Endothelial cell of umbilical vein (primary cell): ENCODE measurements at regions not wholly inside any gene's neighbourhood (a gene's known extent, or its start where the extent isn't known, plus 50 kb on each side); places are given as distances from the start of the nearest gene placed in this dataset.

Experiments used
- BruUV-seq: library from RNA; stranded (reverse); fragments of 400-500 nt; replicated peaks from 2 replicates; lab custom pipeline; 2021; lab: Mats Ljungman, UMichigan
- CTCF ChIA-PET: fragments of 300-600, 350-600 bp; sonication (Branson Sonifier 250); formaldehyde crosslinking; loops from one replicate; lab custom pipeline; 2021; ENCODE audit warnings: antibody characterized with exemption, inconsistent platforms; lab: Charles Lee
- POLR2A ChIA-PET: fragments of 300-600, 350-600 bp; sonication (Branson Sonifier 250); formaldehyde crosslinking; loops from one replicate; lab custom pipeline; 2021; ENCODE audit warnings: antibody characterized with exemption, inconsistent platforms; lab: Charles Lee
- DNase-seq: peaks from one replicate; pipeline ENCODE4 v3.0.0-alpha.2; 2011; ENCODE audit warnings: low read depth, low spot score
- FAIRE-seq: peaks from 2 replicates; lab custom pipeline; 2011; peaks lifted over from hg19 to GRCh38; lab: Jason Lieb, UNC
- H2AFZ ChIP-seq: 2 replicates; pipeline ENCODE4 v1.6.0; 2012; ENCODE audit warnings: low read depth, low read length, control low read depth, inconsistent platforms
- H3K27ac ChIP-seq: 2 replicates; pipeline ENCODE4 v1.5.1; 2011; ENCODE audit warnings: low read depth, mild to moderate bottlenecking, control low read depth, low read length, moderate library complexity; ENCODE audit not compliant: insufficient read depth
- H3K27me3 ChIP-seq, 2 experiments: 2 replicates each; pipeline versions ENCODE4 v1.6.0 to v1.6.1; 2011; ENCODE audit warnings: low read length in 2 of 2, mixed read lengths in 1 of 2; ENCODE audit not compliant: control insufficient read depth in 2 of 2, insufficient read depth in 2 of 2
- H3K36me3 ChIP-seq, 2 experiments: 2 replicates in 1 of 2; 3 replicates in 1 of 2; pipeline ENCODE4 v1.5.1; 2011; ENCODE audit warnings: low read length in 2 of 2, mild to moderate bottlenecking in 1 of 2, moderate library complexity in 1 of 2; ENCODE audit not compliant: control insufficient read depth in 2 of 2, insufficient read depth in 2 of 2; ENCODE audit errors: extremely low read depth in 1 of 2
- H3K4me1 ChIP-seq: 3 replicates; pipeline ENCODE4 v1.5.1; 2011; ENCODE audit warnings: mild to moderate bottlenecking, low read length; ENCODE audit not compliant: control insufficient read depth, insufficient read depth; ENCODE audit errors: extremely low read depth
- H3K4me2 ChIP-seq: 2 replicates; pipeline ENCODE4 v1.6.1; 2011; ENCODE audit warnings: low read length, control low read depth, mixed read lengths; ENCODE audit not compliant: insufficient read depth
- H3K4me3 ChIP-seq, 3 experiments: fragments of 200-600 bp in 1 of 3; sonication (generic), shearing (Covaris generic) in 1 of 3; replicated peaks in 1 of 3; 2 replicates each; pipeline ENCODE4 v1.5.1; 2011 to 2016; ENCODE audit warnings: control low read depth in 3 of 3, low read length in 3 of 3, mild to moderate bottlenecking in 2 of 3, inconsistent platforms in 1 of 3, low read depth in 1 of 3, moderate library complexity in 1 of 3; ENCODE audit not compliant: insufficient read depth in 1 of 3
- H3K79me2 ChIP-seq: 2 replicates; pipeline ENCODE4 v1.6.0; 2012; ENCODE audit warnings: low read length, inconsistent platforms; ENCODE audit not compliant: control insufficient read depth, insufficient read depth
- H3K9ac ChIP-seq: replicated peaks from 2 replicates; pipeline ENCODE3; 2011; ENCODE audit warnings: low read length, control low read depth; ENCODE audit not compliant: insufficient read depth; ENCODE audit errors: extremely low read depth
- H3K9me1 ChIP-seq: replicated peaks from 3 replicates; pipeline ENCODE4 v1.6.0; 2011; ENCODE audit warnings: mild to moderate bottlenecking, low read length; ENCODE audit not compliant: control insufficient read depth, insufficient read depth; ENCODE audit errors: extremely low read depth
- H3K9me3 ChIP-seq: replicated peaks from 2 replicates; pipeline ENCODE4 v1.5.1; 2012; ENCODE audit warnings: low read length, inconsistent platforms; ENCODE audit not compliant: control insufficient read depth, insufficient read depth
- H4K20me1 ChIP-seq: replicated peaks from 2 replicates; pipeline ENCODE3; 2011; ENCODE audit warnings: mild to moderate bottlenecking, low read length; ENCODE audit not compliant: control insufficient read depth, insufficient read depth; ENCODE audit errors: extremely low read depth
- EZH2 ChIP-seq: IDR thresholded peaks from 2 replicates; pipeline ENCODE4 v1.6.1; 2012; ENCODE audit warnings: borderline replicate concordance, low read depth, mild to moderate bottlenecking, moderate library complexity, low read length, inconsistent platforms; ENCODE audit not compliant: severe bottlenecking
- FOS ChIP-seq: IDR thresholded peaks from 2 replicates; pipeline ENCODE4 v1.6.1; 2011; ENCODE audit warnings: mild to moderate bottlenecking, low read length, moderate library complexity, borderline replicate concordance; ENCODE audit not compliant: insufficient read depth
- GATA2 ChIP-seq: IDR thresholded peaks from 2 replicates; pipeline ENCODE4 v1.7.0; 2011; ENCODE audit warnings: low read depth, mild to moderate bottlenecking, moderate library complexity, mixed read lengths, low read length; ENCODE audit not compliant: insufficient read length, insufficient read depth
- JUN ChIP-seq: IDR thresholded peaks from 2 replicates; pipeline ENCODE4 v1.6.1; 2011; ENCODE audit warnings: borderline replicate concordance, low read depth; ENCODE audit not compliant: insufficient read length, insufficient read depth
- MYC ChIP-seq: IDR thresholded peaks from one replicate; pipeline ENCODE4 v1.6.1; 2011; ENCODE audit warnings: mild to moderate bottlenecking, low read depth, low read length
- POLR2A ChIP-seq: IDR thresholded peaks from 2 replicates; pipeline ENCODE4 v1.6.1; 2012; ENCODE audit warnings: low read depth, mild to moderate bottlenecking, control low read depth, low read length
- POLR2AphosphoS5 ChIP-seq: IDR thresholded peaks from 2 replicates; pipeline ENCODE4 v1.6.1; 2012; ENCODE audit warnings: low read depth, mild to moderate bottlenecking, control low read depth, low read length, moderate library complexity; ENCODE audit not compliant: insufficient read depth
- dilution Hi-C: fragments of 300-500 bp; cut with MboI; formaldehyde crosslinking; loops from one replicate; pipeline ENCODE4 v1.15.0; 2019; ENCODE audit warnings: low sequenced_read_pairs; ENCODE audit not compliant: extremely low pct_ligation_motif_present
- intact Hi-C: fragments of 100-400 bp; cut with micrococcal nuclease; formaldehyde crosslinking; loops from one replicate; pipeline ENCODE4 v1.10.0; 2022
- TF ChIP-seq, protein P1 (sequence below): IDR thresholded peaks from 2 replicates; pipeline ENCODE4 v1.6.1; 2011; ENCODE audit not compliant: insufficient read depth, insufficient read length
- TF ChIP-seq, protein P2 (sequence below), 2 donors: IDR thresholded peaks; 1 replicate in 1 of 2; 2 replicates in 1 of 2; pipeline ENCODE4 v1.5.1; 2011; ENCODE audit warnings: low read length in 2 of 2, mild to moderate bottlenecking in 2 of 2, moderate library complexity in 2 of 2, control low read depth in 1 of 2, inconsistent platforms in 1 of 2, low read depth in 1 of 2; ENCODE audit not compliant: insufficient read depth in 1 of 2; ENCODE audit errors: extremely low read depth in 1 of 2

DNA sequence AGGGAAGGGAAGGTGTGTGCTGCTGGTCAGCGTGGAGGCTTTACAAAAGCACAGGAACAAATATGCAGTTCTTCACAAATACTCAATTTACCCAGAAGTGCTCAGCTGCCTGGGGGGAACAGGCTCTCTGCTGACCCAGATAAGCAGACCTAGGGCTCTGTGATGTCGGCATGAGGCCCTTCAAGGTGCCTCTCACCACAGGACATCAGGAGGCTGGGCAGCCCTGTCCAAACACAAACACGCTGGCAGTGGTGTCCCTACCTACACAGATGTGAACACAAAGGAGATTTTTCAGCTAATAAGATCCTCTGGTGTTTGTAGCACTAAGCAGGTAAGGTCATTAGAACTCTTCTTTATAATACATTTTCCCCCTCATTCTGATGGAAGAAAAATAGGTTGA, 243.0 kb upstream of the PROX1 start:
- Histone ChIP-seq H3K27ac (no peak overlapping the region), H3K9me1 (no peaks in the 10 kb centered on the region), H3K4me2 (no peak overlapping the region), H3K36me3 (no peaks in the 10 kb centered on the region), H3K4me1 (no peaks in the 10 kb centered on the region), H3K4me3 (no peak overlapping the region), H2AFZ (no peak overlapping the region), H4K20me1 (no peaks in the 10 kb centered on the region), H3K79me2 (no peaks in the 10 kb centered on the region), H3K9me3 (no peaks in the 10 kb centered on the region), H3K27me3 (no peaks in the 10 kb centered on the region), H3K9ac (no peak overlapping the region)
- ChIA-PET CTCF (interaction anchor here (0.6 kb wide), 1 partner anchor 480 kb away, joined by 3 read pairs; no protein-coding TSS in a partner anchor), POLR2A (no interaction called here)
- no peak for DNase-seq
- BruUV-seq, result no TSS peak
- dilution Hi-C loops, result no loop called here
- intact Hi-C loops, result no loop called here
- TF ChIP-seq POLR2AphosphoS5 (no peak), MYC (no peak), GATA2 (no peak), EZH2 (no peak), POLR2A (no peak), JUN (no peak), FOS (no peak)
- TF ChIP-seq, protein P1, sequence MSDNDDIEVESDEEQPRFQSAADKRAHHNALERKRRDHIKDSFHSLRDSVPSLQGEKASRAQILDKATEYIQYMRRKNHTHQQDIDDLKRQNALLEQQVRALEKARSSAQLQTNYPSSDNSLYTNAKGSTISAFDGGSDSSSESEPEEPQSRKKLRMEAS, result no peak
- TF ChIP-seq, protein P2, sequence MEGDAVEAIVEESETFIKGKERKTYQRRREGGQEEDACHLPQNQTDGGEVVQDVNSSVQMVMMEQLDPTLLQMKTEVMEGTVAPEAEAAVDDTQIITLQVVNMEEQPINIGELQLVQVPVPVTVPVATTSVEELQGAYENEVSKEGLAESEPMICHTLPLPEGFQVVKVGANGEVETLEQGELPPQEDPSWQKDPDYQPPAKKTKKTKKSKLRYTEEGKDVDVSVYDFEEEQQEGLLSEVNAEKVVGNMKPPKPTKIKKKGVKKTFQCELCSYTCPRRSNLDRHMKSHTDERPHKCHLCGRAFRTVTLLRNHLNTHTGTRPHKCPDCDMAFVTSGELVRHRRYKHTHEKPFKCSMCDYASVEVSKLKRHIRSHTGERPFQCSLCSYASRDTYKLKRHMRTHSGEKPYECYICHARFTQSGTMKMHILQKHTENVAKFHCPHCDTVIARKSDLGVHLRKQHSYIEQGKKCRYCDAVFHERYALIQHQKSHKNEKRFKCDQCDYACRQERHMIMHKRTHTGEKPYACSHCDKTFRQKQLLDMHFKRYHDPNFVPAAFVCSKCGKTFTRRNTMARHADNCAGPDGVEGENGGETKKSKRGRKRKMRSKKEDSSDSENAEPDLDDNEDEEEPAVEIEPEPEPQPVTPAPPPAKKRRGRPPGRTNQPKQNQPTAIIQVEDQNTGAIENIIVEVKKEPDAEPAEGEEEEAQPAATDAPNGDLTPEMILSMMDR (IDR thresholded peaks at IDR 0.05; ENCODE audit: extremely low read depth in 1 of 2, insufficient read depth in 1 of 2, low read depth in 1 of 2, low read length in 2 of 2), result no peak
- no peak for FAIRE-seq
